ENCODE measurements at regions not wholly inside any gene's neighbourhood (a gene's known extent, or its start where the extent isn't known, plus 50 kb on each side); places are given as distances from the start of the nearest gene placed in this dataset.
A peak's percentile ranks its signal among the peaks of the same experiment; 100 is the strongest.
"Not testable (repeated sequence)": the region's sequence is repeated elsewhere in the genome, so short reads cannot be mapped to it uniquely, and the experiment has no call there.

GRCh38 chr5:57429513-57430120 is 53.0 kb downstream of the ACTBL2 start:
- DNase-seq (ENCODE audit: low read depth): no peak

GRCh38 chr5:57429021-57429420 is 53.6 kb downstream of the ACTBL2 start:
- not testable (repeated sequence) for DNase-seq (ENCODE audit: low read depth)

- DNase-seq (ENCODE audit: low read depth): no peak
These were observed 59.6 kb downstream of the ACTBL2 start for GRCh38 chr5:57422993-57423392.

DNA sequence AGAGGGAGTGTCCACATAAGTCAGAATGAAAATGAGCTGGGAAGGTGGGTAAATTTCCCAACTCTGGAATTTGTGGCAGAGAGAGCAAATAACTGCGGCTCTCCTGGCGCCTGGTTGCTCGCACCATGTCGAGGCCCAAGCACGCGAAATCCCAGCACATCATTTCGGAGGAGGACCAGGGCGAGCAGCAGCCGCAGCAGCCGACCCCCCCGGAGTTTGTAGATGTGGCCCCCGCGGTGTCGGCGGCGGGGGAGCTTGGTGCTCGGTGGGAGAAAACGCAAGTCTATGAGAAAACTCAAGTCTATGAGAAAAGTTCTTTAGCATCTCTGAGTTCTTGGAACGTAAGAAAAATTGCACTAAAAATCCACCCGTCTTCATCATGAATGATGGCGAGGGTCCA is 60.3 kb downstream of the ACTBL2 start:
- DNase-seq (ENCODE audit: low read depth): no peak

- DNase-seq (ENCODE audit: low read depth): no peak
These were observed 61.8 kb downstream of the ACTBL2 start for GRCh38 chr5:57420801-57421200.

DNA sequence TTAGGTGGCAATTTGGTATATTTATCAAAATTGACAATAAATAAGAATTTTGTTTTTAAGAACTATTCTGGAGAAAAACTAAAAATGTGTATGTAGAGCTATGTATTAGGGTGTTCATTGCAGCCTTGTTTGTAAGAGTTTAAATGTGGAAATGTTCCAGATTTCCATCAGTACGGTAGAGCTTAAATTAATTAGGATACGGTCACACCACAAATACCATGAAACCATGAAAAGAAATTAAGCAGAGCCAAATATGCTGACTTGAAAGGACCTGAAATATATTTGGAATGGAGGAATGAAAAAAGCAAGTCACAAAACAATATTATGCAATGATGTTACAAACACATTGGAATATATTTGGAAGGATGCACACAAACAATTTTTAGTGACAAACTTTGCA is 64.6 kb downstream of the ACTBL2 start:
- no peak for DNase-seq (ENCODE audit: low read depth)

GRCh38 chr5:57417320-57417719 is 65.3 kb downstream of the ACTBL2 start:
- DNase-seq (ENCODE audit: low read depth): no peak

DNA sequence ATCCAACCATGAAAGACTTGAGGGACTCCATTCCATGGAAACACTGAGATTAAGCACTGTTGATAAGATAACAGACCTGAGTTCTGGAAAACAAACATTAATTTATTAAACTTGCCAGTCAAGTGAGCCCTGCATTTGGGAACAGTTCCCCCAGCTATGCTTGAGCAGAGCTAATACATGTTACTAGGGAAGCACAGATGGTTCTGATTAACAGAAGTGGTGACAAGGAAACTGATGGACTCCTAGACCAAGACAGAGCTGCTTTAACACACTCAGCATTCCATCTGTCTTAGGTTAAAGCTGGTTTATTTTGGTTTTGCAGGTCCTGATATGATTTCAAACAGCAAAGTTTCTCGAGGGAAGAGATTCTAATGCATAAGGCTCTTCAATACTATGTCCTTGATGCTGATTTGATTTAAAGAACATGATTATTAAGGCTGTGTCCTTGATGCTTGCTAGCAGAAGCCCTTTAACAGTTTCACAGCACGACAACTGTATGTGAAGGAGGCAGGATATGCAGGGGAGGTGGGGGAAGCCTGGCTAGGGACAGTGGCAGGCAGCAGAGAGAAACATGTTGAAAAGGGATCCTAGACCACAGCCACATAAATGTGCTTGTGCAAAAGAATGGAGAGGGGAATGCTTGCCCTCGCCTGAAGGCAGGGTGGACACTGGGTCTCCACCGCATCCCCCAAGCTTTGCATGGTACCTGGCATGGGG is 66.2 kb downstream of the ACTBL2 start:
- no peak for DNase-seq (ENCODE audit: low read depth)

DNA sequence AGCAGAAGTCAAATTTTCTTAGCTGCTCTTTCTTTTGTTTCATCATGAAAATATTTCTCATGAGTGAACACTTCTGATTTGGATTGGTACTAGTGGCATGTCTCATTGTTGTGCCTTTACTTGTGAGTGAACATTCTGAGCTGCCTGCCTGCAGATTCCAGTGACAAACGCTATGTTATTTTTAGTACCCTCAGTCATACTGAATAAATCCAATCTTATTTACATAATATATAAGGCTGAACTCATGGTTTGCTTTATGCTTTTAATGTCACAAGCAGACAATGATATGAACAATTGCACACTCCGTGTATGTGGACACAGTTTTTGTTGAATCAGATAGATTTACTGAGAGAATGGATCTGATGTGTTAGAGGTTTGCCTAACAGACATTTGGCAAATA is 67.8 kb downstream of the ACTBL2 start:
- DNase-seq (ENCODE audit: low read depth): no peak

GRCh38 chr5:57414191-57414590 is 68.4 kb downstream of the ACTBL2 start:
- DNase-seq (ENCODE audit: low read depth): no peak

GRCh38 chr5:57413145-57413544 is 69.5 kb downstream of the ACTBL2 start:
- DNase-seq (ENCODE audit: low read depth): no peak

- no peak for DNase-seq (ENCODE audit: low read depth)
These were observed 69.9 kb downstream of the ACTBL2 start for GRCh38 chr5:57412680-57413079.

DNA sequence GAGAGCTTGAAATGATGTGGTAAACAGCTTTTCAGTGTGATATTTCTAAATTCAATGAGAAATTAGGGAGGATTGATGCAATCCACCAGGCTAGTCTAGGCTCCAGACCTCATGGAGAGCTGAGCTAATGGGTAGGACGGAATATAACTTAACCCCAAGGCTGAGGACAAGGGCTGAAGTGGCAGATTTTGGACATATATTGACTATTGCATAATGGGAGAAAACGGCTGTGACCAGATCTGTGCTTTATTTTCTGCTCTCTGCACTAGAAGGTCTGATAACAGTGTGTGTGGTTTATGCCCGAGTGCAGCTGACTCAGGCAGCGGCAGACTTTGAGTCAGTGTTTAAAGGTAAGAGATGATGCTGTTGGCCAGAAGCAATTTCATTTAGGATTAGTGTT is 70.6 kb downstream of the ACTBL2 start:
- no peak for DNase-seq (ENCODE audit: low read depth)

GRCh38 chr5:57410374-57411320 is 72.0 kb downstream of the ACTBL2 start:
- no peak for DNase-seq (ENCODE audit: low read depth)

DNA sequence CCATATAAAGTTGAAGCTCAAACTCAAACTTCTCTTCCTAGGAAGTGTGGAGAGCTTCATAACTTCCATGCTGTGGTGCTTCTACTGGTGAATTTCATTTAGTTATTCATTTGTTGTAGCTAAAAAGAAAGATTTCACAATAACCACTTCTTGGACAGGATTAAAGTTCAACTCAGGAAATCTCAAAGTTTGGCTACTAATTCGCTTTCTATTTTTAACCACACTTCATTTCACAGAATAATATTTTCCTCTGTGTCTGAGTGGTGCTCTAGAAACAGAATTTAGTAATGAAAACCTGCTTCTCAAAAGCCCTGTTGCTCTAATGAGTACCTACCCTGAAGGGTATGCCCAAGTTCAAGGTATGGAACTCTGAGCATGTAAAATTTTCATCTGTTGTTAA is 73.9 kb downstream of the ACTBL2 start:
- DNase-seq (ENCODE audit: low read depth): peak; percentile 24

- no peak for DNase-seq (ENCODE audit: low read depth)
These were observed 74.3 kb downstream of the ACTBL2 start for GRCh38 chr5:57408285-57408684.

GRCh38 chr5:57407391-57407790 is 75.2 kb downstream of the ACTBL2 start:
- no peak for DNase-seq (ENCODE audit: low read depth)

DNA sequence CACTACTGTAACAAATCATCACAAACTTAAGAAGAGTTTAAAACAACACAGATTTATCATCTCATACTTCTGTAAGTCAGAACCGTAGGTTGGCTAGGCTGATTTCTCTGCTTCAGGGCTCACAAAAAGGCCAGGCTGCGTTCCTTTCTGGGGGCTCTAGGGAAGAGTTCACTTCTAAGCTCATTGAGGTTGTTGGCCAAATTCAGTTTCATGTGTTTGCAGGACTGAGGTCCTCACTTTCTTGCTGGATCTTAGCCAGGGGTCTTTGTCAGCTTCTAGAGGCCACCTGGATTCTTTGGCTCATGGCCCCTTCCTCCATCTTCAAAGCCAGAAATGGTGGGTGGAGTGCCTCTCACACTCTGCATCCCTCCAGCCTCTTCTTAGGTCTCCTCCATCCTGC is 76.0 kb downstream of the ACTBL2 start:
- no peak for DNase-seq (ENCODE audit: low read depth)

DNA sequence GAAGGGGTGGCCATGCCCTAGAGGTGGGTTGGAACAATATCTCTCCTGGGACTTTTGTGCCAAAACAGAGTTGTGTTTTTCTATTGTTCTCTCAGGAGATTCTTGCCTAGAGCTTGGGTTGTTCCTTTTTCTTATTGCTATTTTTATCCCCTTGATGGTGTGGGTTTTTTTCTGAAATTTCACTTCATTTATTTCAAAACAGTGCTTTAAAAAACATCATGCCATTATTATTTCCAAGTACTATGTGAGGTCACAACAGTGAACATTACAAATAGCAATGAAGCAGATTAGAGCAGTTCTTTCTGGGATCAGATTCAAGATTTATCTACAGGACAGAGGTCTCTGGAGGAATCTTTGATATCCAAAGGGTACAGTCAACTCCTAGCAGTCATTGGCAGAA is 76.6 kb downstream of the ACTBL2 start:
- no peak for DNase-seq (ENCODE audit: low read depth)

GRCh38 chr5:57402761-57403160 is 79.8 kb downstream of the ACTBL2 start:
- no peak for DNase-seq (ENCODE audit: low read depth)

GRCh38 chr5:57402348-57402747 is 80.3 kb downstream of the ACTBL2 start:
- no peak for DNase-seq (ENCODE audit: low read depth)

GRCh38 chr5:57398413-57399093 is 84.1 kb downstream of the ACTBL2 start:
- DNase-seq (ENCODE audit: low read depth): no peak

Measured in myocyte (in vitro differentiated cells).